Spleen (tissue), 11 donors: ENCODE measurements at regions not wholly inside any gene's neighbourhood (a gene's known extent, or its start where the extent isn't known, plus 50 kb on each side); places are given as distances from the start of the nearest gene placed in this dataset.

ENCODE experiments used
- DNase-seq: peaks from one replicate; pipeline ENCODE4 v3.0.0-alpha.2; 2020
- H3K27ac ChIP-seq, 8 donors: fragments of 200-600 bp; sonication (generic) in 7 of 8; 1 replicate in 4 of 8; 2 replicates in 4 of 8; pipeline versions ENCODE4 v1.5.0 to v1.8.0; 2016 to 2021; ENCODE audit warnings: inconsistent platforms in 4 of 8, mild to moderate bottlenecking in 4 of 8, moderate library complexity in 1 of 8
- H3K27me3 ChIP-seq, 7 donors: fragments of 200-600 bp; sonication (generic) in 6 of 7; replicated peaks in 1 of 7; 1 replicate in 4 of 7; 2 replicates in 3 of 7; pipeline versions ENCODE4 v1.5.0 to v1.8.0; 2016 to 2021; ENCODE audit warnings: inconsistent platforms in 3 of 7, mild to moderate bottlenecking in 1 of 7
- H3K36me3 ChIP-seq, 6 donors: fragments of 200-600 bp; sonication (generic) in 5 of 6; 1 replicate in 4 of 6; 2 replicates in 2 of 6; pipeline versions ENCODE4 v1.5.0 to v1.8.0; 2016 to 2021; ENCODE audit warnings: inconsistent platforms in 2 of 6
- H3K4me1 ChIP-seq, 6 donors: fragments of 200-600 bp; sonication (generic) in 5 of 6; 1 replicate in 3 of 6; 2 replicates in 3 of 6; pipeline versions ENCODE4 v1.5.0 to v1.8.0; 2016 to 2021; ENCODE audit warnings: inconsistent platforms in 3 of 6
- H3K4me3 ChIP-seq, 8 donors: fragments of 200-600 bp; sonication (generic) in 7 of 8; 1 replicate in 4 of 8; 2 replicates in 4 of 8; pipeline versions ENCODE4 v1.5.0 to v1.8.0; 2016 to 2021; ENCODE audit warnings: inconsistent platforms in 4 of 8, mild to moderate bottlenecking in 4 of 8, moderate library complexity in 2 of 8
- H3K9me3 ChIP-seq, 8 donors: fragments of 200-600 bp; sonication (generic) in 7 of 8; 1 replicate in 4 of 8; 2 replicates in 4 of 8; pipeline versions ENCODE4 v1.5.0 to v1.8.0; 2016 to 2021; ENCODE audit warnings: inconsistent platforms in 4 of 8
- POLR2A ChIP-seq, 3 donors: fragments of 450-650 bp; IDR thresholded peaks; one replicate each; pipeline ENCODE4 v1.5.1; 2017; ENCODE audit warnings: antibody characterized with exemption in 3 of 3, mild to moderate bottlenecking in 1 of 3
- POLR2AphosphoS5 ChIP-seq, 3 donors: sonication (generic); formaldehyde crosslinking; IDR thresholded peaks; one replicate each; pipeline ENCODE4 v1.5.1; 2017; ENCODE audit warnings: antibody characterized with exemption in 3 of 3
- WGBS, 5 donors: extraction: QIAGEN DNeasy Blood & Tissue Kit in 3 of 5; methylation state at CpG; one replicate each; pipeline versions ENCODE4 v1.1.5 to v1.1.7; 2013 to 2018; 5-methylcytosine and 5-hydroxymethylcytosine counted together
- intact Hi-C: fragments of 100-400 bp; cut with DNase I; formaldehyde crosslinking; loops from one replicate; pipeline ENCODE4 v1.15.0; 2023; ENCODE audit warnings: low total_unique reads
- TF ChIP-seq, protein P1 (sequence below), 11 experiments: fragments of 200-600 bp in 7 of 11; fragments of 450-650 bp in 4 of 11; sonication (generic) in 4 of 11; IDR thresholded peaks in 8 of 11; conservative IDR thresholded peaks in 3 of 11; 1 replicate in 7 of 11; 2 replicates in 4 of 11; pipeline versions ENCODE4 v1.4.0 to v1.8.0; 2016 to 2021; ENCODE audit warnings: antibody characterized with exemption in 11 of 11, inconsistent platforms in 4 of 11, mild to moderate bottlenecking in 1 of 11
- donor health status: healthy with polysubstance abuse.
- donor health status: DM: no; HTN: no; CAD: no; lungs with moderate emphysema.
- donor health status: DM: no; HTN: no; CAD: no.
- donor health status: Bipolar disorder and iron deficiency.
- donor health status: healthy.
- donor health status: DM: no; HTN: no; CAD: no.
- donor health status: DM: yes; HTN: yes; CAD: no.

DNA sequence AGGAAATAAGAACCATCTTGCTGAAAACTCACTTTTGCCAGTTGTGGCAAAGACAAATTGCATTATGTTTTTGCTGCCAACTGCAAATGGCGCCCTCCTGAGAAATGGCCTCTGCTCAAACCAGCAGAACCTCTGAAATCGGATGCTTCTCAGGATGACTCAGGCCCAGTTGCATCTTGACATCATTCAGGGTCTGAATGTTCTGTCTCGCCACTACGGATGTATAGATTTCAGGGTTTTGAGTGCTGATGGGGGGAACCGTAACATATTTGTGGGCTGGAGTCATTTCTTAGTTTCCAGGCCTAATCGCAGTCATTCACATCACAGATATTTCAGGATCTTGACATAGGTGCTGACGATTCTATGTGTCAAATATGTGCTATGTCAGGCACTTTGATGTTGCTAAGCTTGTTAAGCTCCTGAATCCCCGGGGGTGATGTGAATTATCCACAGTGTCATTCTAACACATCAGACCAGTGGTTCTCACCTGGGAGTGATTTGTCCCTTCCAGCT lies 207.1 kb downstream of the NFATC2 start:
- intact Hi-C loops: no loop called here
- DNase-seq: no peak
- H3K4me1 ChIP-seq: peaks cover 0 to 12% (median 3%) of the 10 kb centered on the region in 6 donors
- 66 to 76% (median 71%) methylated on average over 8 of the region's 8 CpGs for WGBS, 5 donors
- TF ChIP-seq POLR2A (IDR thresholded peaks at IDR 0.05) (no peak), POLR2AphosphoS5 (IDR thresholded peaks at IDR 0.05) (no peak)
- TF ChIP-seq, protein P1, sequence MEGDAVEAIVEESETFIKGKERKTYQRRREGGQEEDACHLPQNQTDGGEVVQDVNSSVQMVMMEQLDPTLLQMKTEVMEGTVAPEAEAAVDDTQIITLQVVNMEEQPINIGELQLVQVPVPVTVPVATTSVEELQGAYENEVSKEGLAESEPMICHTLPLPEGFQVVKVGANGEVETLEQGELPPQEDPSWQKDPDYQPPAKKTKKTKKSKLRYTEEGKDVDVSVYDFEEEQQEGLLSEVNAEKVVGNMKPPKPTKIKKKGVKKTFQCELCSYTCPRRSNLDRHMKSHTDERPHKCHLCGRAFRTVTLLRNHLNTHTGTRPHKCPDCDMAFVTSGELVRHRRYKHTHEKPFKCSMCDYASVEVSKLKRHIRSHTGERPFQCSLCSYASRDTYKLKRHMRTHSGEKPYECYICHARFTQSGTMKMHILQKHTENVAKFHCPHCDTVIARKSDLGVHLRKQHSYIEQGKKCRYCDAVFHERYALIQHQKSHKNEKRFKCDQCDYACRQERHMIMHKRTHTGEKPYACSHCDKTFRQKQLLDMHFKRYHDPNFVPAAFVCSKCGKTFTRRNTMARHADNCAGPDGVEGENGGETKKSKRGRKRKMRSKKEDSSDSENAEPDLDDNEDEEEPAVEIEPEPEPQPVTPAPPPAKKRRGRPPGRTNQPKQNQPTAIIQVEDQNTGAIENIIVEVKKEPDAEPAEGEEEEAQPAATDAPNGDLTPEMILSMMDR (IDR thresholded peaks at IDR 0.05 in 8 of 11, conservative IDR thresholded peaks at IDR 0.05 in 3 of 11): no peak
- H3K36me3 ChIP-seq: no peaks in the 10 kb centered on the region
- no peak overlapping the region for H3K27ac ChIP-seq
- H3K9me3 ChIP-seq: no peaks in the 10 kb centered on the region
- no peak overlapping the region for H3K4me3 ChIP-seq
- H3K27me3 ChIP-seq: no peaks in the 10 kb centered on the region

DNA sequence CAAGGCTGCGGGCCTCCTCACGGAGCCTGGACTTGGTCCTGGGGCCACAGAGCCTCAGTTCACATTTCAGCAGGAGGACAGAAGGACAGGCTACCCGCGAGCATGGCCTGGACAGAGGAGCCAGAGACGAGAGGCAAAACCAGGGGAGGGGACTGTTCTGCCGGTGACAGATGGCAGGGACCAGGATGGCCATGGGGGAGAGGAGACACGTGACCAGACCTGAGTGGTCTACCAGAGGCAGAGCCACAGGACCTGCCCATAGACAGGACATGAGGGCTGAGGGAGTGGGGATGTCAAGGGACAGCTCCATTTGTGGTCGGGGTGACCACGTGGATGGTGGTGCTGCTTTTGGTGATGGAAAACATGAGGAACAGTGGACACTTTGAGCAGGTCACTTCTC lies 207.9 kb downstream of the NFATC2 start:
- intact Hi-C loops: no loop called here
- Histone ChIP-seq H3K27ac (no peak overlapping the region), H3K9me3 (no peaks in the 10 kb centered on the region), H3K4me1 (peaks cover 0 to 7% (median 3%) of the 10 kb centered on the region in 6 donors), H3K4me3 (no peak overlapping the region), H3K27me3 (no peaks in the 10 kb centered on the region), H3K36me3 (no peaks in the 10 kb centered on the region)
- 87 to 90% (median 88%) methylated on average over 9 of the region's 9 CpGs for WGBS, 5 donors
- DNase-seq: peak; percentile 41
- TF ChIP-seq, protein P1 (IDR thresholded peaks at IDR 0.05 in 8 of 11, conservative IDR thresholded peaks at IDR 0.05 in 3 of 11): no peak
- no peak for TF ChIP-seq POLR2AphosphoS5 (IDR thresholded peaks at IDR 0.05)
- TF ChIP-seq POLR2A (IDR thresholded peaks at IDR 0.05): no peak

DNA sequence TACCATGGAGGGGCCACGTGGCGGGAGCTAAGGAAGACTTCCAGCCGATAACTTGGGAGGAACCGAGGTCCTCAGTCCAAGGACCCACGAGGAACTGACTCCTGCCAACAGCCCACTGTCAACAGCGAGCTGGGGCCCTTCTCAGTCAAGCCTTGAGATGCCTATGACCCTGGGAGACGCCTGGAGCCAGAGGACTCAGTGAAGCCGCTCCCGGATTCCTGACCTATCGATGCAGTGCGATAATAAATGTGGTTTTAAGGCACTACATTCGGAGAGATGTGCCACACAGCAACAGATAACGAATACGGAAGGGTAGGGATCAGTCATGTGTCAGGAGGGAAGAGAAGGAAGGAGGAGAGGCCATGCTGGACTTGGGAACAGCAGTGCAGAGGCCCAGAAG lies 208.5 kb downstream of the NFATC2 start:
- no peak overlapping the region for H3K4me3 ChIP-seq
- H3K4me1 ChIP-seq: peaks cover 0 to under 1% (median 0%) of the 10 kb centered on the region in 6 donors
- no peak overlapping the region for H3K27ac ChIP-seq
- no peaks in the 10 kb centered on the region for H3K9me3 ChIP-seq
- H3K36me3 ChIP-seq: no peaks in the 10 kb centered on the region
- H3K27me3 ChIP-seq: no peaks in the 10 kb centered on the region
- DNase-seq: no peak
- WGBS, 5 donors: 89 to 95% (median 90%) methylated on average over 14 of the region's 14 CpGs
- TF ChIP-seq, protein P1 (IDR thresholded peaks at IDR 0.05 in 8 of 11, conservative IDR thresholded peaks at IDR 0.05 in 3 of 11): no peak
- TF ChIP-seq POLR2A (IDR thresholded peaks at IDR 0.05) (no peak), POLR2AphosphoS5 (IDR thresholded peaks at IDR 0.05) (no peak)
- intact Hi-C loops: no loop called here

DNA sequence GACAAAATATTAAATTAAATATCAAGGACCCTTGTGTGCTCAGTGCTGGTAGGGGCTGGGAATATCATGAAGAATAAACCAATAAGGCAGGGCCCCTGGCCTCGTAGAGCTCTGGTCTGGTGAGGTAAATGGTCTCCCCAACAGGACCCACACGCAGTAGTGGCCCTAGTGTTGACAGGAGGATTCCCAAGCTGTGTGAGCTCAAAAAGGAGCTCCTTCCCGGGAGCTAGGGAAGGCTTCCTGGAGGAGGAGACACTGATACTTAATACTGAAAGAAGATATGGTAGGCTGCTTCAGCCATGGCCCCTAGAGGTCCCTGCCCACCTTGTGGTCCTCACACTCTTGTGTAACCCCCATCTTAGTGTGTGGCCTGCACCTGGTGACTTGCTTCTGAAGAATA lies 209.1 kb downstream of the NFATC2 start:
- no peaks in the 10 kb centered on the region for H3K9me3 ChIP-seq
- no peak overlapping the region for H3K4me3 ChIP-seq
- H3K4me1 ChIP-seq: no peaks in the 10 kb centered on the region
- intact Hi-C loops: no loop called here
- no peak for DNase-seq
- H3K27me3 ChIP-seq: no peaks in the 10 kb centered on the region
- H3K27ac ChIP-seq: no peak overlapping the region
- TF ChIP-seq POLR2AphosphoS5 (IDR thresholded peaks at IDR 0.05) (no peak), POLR2A (IDR thresholded peaks at IDR 0.05) (no peak)
- TF ChIP-seq, protein P1 (IDR thresholded peaks at IDR 0.05 in 8 of 11, conservative IDR thresholded peaks at IDR 0.05 in 3 of 11): no peak
- 83 to 90% (median 84%) methylated on average over 3 of the region's 3 CpGs for WGBS, 5 donors
- H3K36me3 ChIP-seq: no peaks in the 10 kb centered on the region
